WERI-Rb-1 (cell line): ENCODE measurements at regions not wholly inside any gene's neighbourhood (a gene's known extent, or its start where the extent isn't known, plus 50 kb on each side); places are given as distances from the start of the nearest gene placed in this dataset.

Experiments used
- DNase-seq: peaks from one replicate; pipeline ENCODE4 v3.0.0-alpha.2; 2020
- H3K27ac ChIP-seq: fragments of 250-450 bp; sonication (Bioruptor Pico); 2 replicates; pipeline ENCODE4 v1.5.1; 2020; ENCODE audit warnings: mild to moderate bottlenecking, moderate library complexity
- H3K27me3 ChIP-seq: fragments of 250-450 bp; sonication (Bioruptor Pico); 2 replicates; pipeline ENCODE4 v1.5.1; 2021; ENCODE audit warnings: mild to moderate bottlenecking, low read depth, moderate library complexity; ENCODE audit not compliant: insufficient read depth, severe bottlenecking
- H3K36me3 ChIP-seq: fragments of 250-450 bp; sonication (Bioruptor Pico); 2 replicates; pipeline ENCODE4 v1.5.1; 2020; ENCODE audit warnings: mild to moderate bottlenecking, moderate library complexity
- H3K4me3 ChIP-seq: 2 replicates; pipeline ENCODE4 v1.5.1; 2011; ENCODE audit warnings: low read depth, mild to moderate bottlenecking, control low read depth, low read length
- H3K9me3 ChIP-seq: fragments of 250-450 bp; sonication (Bioruptor Pico); 2 replicates; pipeline ENCODE4 v1.5.1; 2021; ENCODE audit warnings: mild to moderate bottlenecking, moderate library complexity; ENCODE audit not compliant: severe bottlenecking
- CTCF ChIP-seq: IDR thresholded peaks from 2 replicates; pipeline ENCODE4 v1.5.1; 2011; ENCODE audit warnings: low read depth, mild to moderate bottlenecking, control low read depth, inconsistent platforms, low read length

GRCh38 chr18:41818381-41819355 is 136.4 kb upstream of the PIK3C3 start:
- TF ChIP-seq CTCF, result no peak
- Histone ChIP-seq H3K27ac (no peak overlapping the region), H3K27me3 (no peaks in the 10 kb centered on the region), H3K4me3 (no peak overlapping the region), H3K9me3 (no peaks in the 10 kb centered on the region), H3K36me3 (no peaks in the 10 kb centered on the region)
- DNase-seq, result no peak

GRCh38 chr18:41814651-41815050 is 140.4 kb upstream of the PIK3C3 start:
- no peaks in the 10 kb centered on the region for H3K36me3 ChIP-seq
- no peak for TF ChIP-seq CTCF
- H3K9me3 ChIP-seq, result no peaks in the 10 kb centered on the region
- H3K4me3 ChIP-seq, result no peak overlapping the region
- H3K27me3 ChIP-seq, result no peaks in the 10 kb centered on the region
- no peak overlapping the region for H3K27ac ChIP-seq
- no peak for DNase-seq

GRCh38 chr18:41809652-41810051 is 145.4 kb upstream of the PIK3C3 start:
- Histone ChIP-seq H3K9me3 (no peaks in the 10 kb centered on the region), H3K36me3 (no peaks in the 10 kb centered on the region), H3K27ac (no peak overlapping the region), H3K4me3 (no peak overlapping the region), H3K27me3 (no peaks in the 10 kb centered on the region)
- no peak for TF ChIP-seq CTCF
- DNase-seq, result no peak

- no peak for DNase-seq
- H3K36me3 ChIP-seq, result no peaks in the 10 kb centered on the region
- no peak for TF ChIP-seq CTCF
- H3K27me3 ChIP-seq, result no peaks in the 10 kb centered on the region
- no peaks in the 10 kb centered on the region for H3K9me3 ChIP-seq
- no peak overlapping the region for H3K4me3 ChIP-seq
- H3K27ac ChIP-seq, result no peak overlapping the region
Observed at GRCh38 chr18:41805341-41805740, 149.7 kb upstream of the PIK3C3 start.

GRCh38 chr18:41798879-41799278 is 156.2 kb upstream of the PIK3C3 start:
- no peak for TF ChIP-seq CTCF
- H3K27ac ChIP-seq, result no peak overlapping the region
- no peaks in the 10 kb centered on the region for H3K36me3 ChIP-seq
- DNase-seq, result no peak
- H3K4me3 ChIP-seq, result no peak overlapping the region
- no peaks in the 10 kb centered on the region for H3K27me3 ChIP-seq
- H3K9me3 ChIP-seq, result no peaks in the 10 kb centered on the region
